IMR-90 (cell line): ENCODE measurements at regions not wholly inside any gene's neighbourhood (a gene's known extent, or its start where the extent isn't known, plus 50 kb on each side); places are given as distances from the start of the nearest gene placed in this dataset.

Source experiments
- ATAC-seq: fragments of 200-7000 bp; cut with Tn5 transposase; 2 replicates; pipeline ENCODE4 v1.9.1; 2020; ENCODE audit warnings: low read depth, mild to moderate bottlenecking, moderate library complexity
- BruUV-seq: library from RNA; stranded (reverse); fragments of 400-500 nt; replicated peaks from 2 replicates; lab custom pipeline; 2021; lab: Mats Ljungman, UMichigan
- CTCF ChIA-PET: fragments of 300-600 bp; formaldehyde crosslinking; extraction: SDS; loops from one replicate; lab custom pipeline; 2021; ENCODE audit warnings: antibody characterized with exemption; lab: Yijun Ruan, JAX
- POLR2A ChIA-PET: fragments of 300-600 bp; sonication (Branson Sonifier 250); formaldehyde crosslinking; loops from one replicate; lab custom pipeline; 2022; ENCODE audit warnings: antibody characterized with exemption; ENCODE audit not compliant: unreplicated experiment; lab: Charles Lee
- DNase-seq: peaks from one replicate; pipeline ENCODE4 v3.0.0; 2013
- H2AFZ ChIP-seq: replicated peaks from 2 replicates; pipeline ENCODE3; 2013; ENCODE audit warnings: low read length, mild to moderate bottlenecking; ENCODE audit not compliant: poor library complexity
- H2AK5ac ChIP-seq: 2 replicates; pipeline ENCODE4 v1.6.1; 2013; ENCODE audit warnings: low read depth, low read length, inconsistent platforms
- H2AK9ac ChIP-seq: replicated peaks from 2 replicates; pipeline ENCODE3; 2013; ENCODE audit warnings: mild to moderate bottlenecking, low read depth, low read length, moderate library complexity; ENCODE audit not compliant: poor library complexity
- H2BK120ac ChIP-seq: 2 replicates; pipeline ENCODE4 v1.6.1; 2013; ENCODE audit warnings: low read depth, low read length, inconsistent platforms
- H2BK15ac ChIP-seq: 3 replicates; pipeline ENCODE4 v1.6.1; 2013; ENCODE audit warnings: low read depth, low read length, inconsistent platforms
- H2BK20ac ChIP-seq: 2 replicates; pipeline ENCODE4 v1.6.1; 2013; ENCODE audit warnings: low read depth, mild to moderate bottlenecking, inconsistent platforms, low read length, moderate library complexity
- H2BK5ac ChIP-seq: 2 replicates; pipeline ENCODE4 v1.6.1; 2013; ENCODE audit warnings: mild to moderate bottlenecking, low read depth, low read length, inconsistent platforms; ENCODE audit not compliant: poor library complexity, severe bottlenecking
- H3K14ac ChIP-seq: replicated peaks from 2 replicates; pipeline ENCODE4 v1.6.1; 2013; ENCODE audit warnings: low read depth, low read length, inconsistent platforms
- H3K18ac ChIP-seq: 2 replicates; pipeline ENCODE4 v1.6.1; 2013; ENCODE audit warnings: low read depth, low read length, control low read depth
- H3K23ac ChIP-seq: 2 replicates; pipeline ENCODE4 v1.6.1; 2013; ENCODE audit warnings: low read depth, low read length, inconsistent platforms
- H3K27ac ChIP-seq: 2 replicates; pipeline ENCODE4 v1.5.1; 2013; ENCODE audit warnings: mild to moderate bottlenecking, control low read depth, low read length; ENCODE audit not compliant: insufficient read depth
- H3K27me3 ChIP-seq: 2 replicates; pipeline ENCODE4 v1.6.1; 2013; ENCODE audit warnings: low read length; ENCODE audit not compliant: control insufficient read depth, insufficient read depth
- H3K36me3 ChIP-seq: 2 replicates; pipeline ENCODE4 v1.6.1; 2013; ENCODE audit warnings: low read length, mixed read lengths; ENCODE audit not compliant: control insufficient read depth, insufficient read depth
- H3K4ac ChIP-seq: 2 replicates; pipeline ENCODE4 v1.6.1; 2013; ENCODE audit warnings: low read depth, low read length, inconsistent platforms
- H3K4me1 ChIP-seq: 2 replicates; pipeline ENCODE4 v1.6.1; 2013; ENCODE audit warnings: low read length, mixed read lengths; ENCODE audit not compliant: control insufficient read depth, insufficient read depth
- H3K4me2 ChIP-seq: 2 replicates; pipeline ENCODE4 v1.6.1; 2013; ENCODE audit warnings: low read depth, mild to moderate bottlenecking, control low read depth, low read length, moderate library complexity
- H3K4me3 ChIP-seq: 2 replicates; pipeline ENCODE4 v1.5.1; 2013; ENCODE audit warnings: low read depth, mild to moderate bottlenecking, control low read depth, low read length, moderate library complexity; ENCODE audit not compliant: insufficient read depth
- H3K56ac ChIP-seq: 2 replicates; pipeline ENCODE4 v1.6.1; 2013; ENCODE audit warnings: low read length, inconsistent platforms; ENCODE audit not compliant: insufficient read depth; ENCODE audit errors: extremely low read depth
- H3K79me1 ChIP-seq, 2 experiments: 2 replicates each; pipeline ENCODE4 v1.6.1; 2013; ENCODE audit warnings: low read length in 2 of 2, inconsistent platforms in 1 of 2, low read depth in 1 of 2
- H3K9ac ChIP-seq: 2 replicates; pipeline ENCODE4 v1.6.1; 2013; ENCODE audit warnings: low read depth, low read length, control low read depth
- H3K9me1 ChIP-seq: 2 replicates; pipeline ENCODE4 v1.6.1; 2013; ENCODE audit warnings: low read length, inconsistent platforms; ENCODE audit not compliant: insufficient read depth
- H3K9me3 ChIP-seq: 2 replicates; pipeline ENCODE4 v1.6.1; 2013; ENCODE audit warnings: low read length; ENCODE audit not compliant: control insufficient read depth, insufficient read depth
- H4K20me1 ChIP-seq: 2 replicates; pipeline ENCODE4 v1.6.1; 2013; ENCODE audit warnings: low read length, inconsistent platforms; ENCODE audit not compliant: insufficient read depth
- H4K5ac ChIP-seq: 2 replicates; pipeline ENCODE4 v1.6.1; 2013; ENCODE audit warnings: mild to moderate bottlenecking, low read depth, low read length, control low read depth
- H4K8ac ChIP-seq, 2 experiments: 2 replicates each; pipeline ENCODE4 v1.6.1; 2013; ENCODE audit warnings: low read depth in 2 of 2, low read length in 2 of 2, control low read depth in 1 of 2, inconsistent platforms in 1 of 2
- H4K91ac ChIP-seq: 2 replicates; pipeline ENCODE4 v1.6.1; 2013; ENCODE audit warnings: low read depth, low read length, inconsistent platforms; ENCODE audit not compliant: insufficient read depth
- BHLHE40 ChIP-seq: fragments of 150-350 bp; IDR thresholded peaks from 2 replicates; pipeline ENCODE4 v1.6.1; 2016; ENCODE audit warnings: mild to moderate bottlenecking, low read depth, low read length
- CEBPB ChIP-seq: IDR thresholded peaks from 2 replicates; pipeline ENCODE4 v1.6.1; 2012; ENCODE audit warnings: low read depth, low read length, improper control_type of control experiment
- CHD1 ChIP-seq: IDR thresholded peaks from 2 replicates; pipeline ENCODE4 v1.6.1; 2012; ENCODE audit warnings: low read depth, low read length, improper control_type of control experiment
- ELK1 ChIP-seq: fragments of 150-350 bp; IDR thresholded peaks from 2 replicates; pipeline ENCODE4 v1.6.1; 2016; ENCODE audit warnings: low read depth, mild to moderate bottlenecking, low read length, moderate library complexity, borderline replicate concordance
- FOS ChIP-seq: fragments of 150-350 bp; IDR thresholded peaks from 2 replicates; pipeline ENCODE4 v1.6.1; 2016; ENCODE audit warnings: low read depth, low read length
- MAFK ChIP-seq: IDR thresholded peaks from 2 replicates; pipeline ENCODE4 v1.6.1; 2012; ENCODE audit warnings: low read depth, low read length, improper control_type of control experiment
- MAZ ChIP-seq: IDR thresholded peaks from 2 replicates; pipeline ENCODE4 v1.6.1; 2012; ENCODE audit warnings: low read depth, mild to moderate bottlenecking, low read length, improper control_type of control experiment, moderate library complexity, borderline replicate concordance
- MXI1 ChIP-seq: IDR thresholded peaks from 2 replicates; pipeline ENCODE4 v1.6.1; 2012; ENCODE audit warnings: low read depth, mild to moderate bottlenecking, low read length, moderate library complexity, borderline replicate concordance
- NFE2L2 ChIP-seq: fragments of 150-350 bp; IDR thresholded peaks from 2 replicates; pipeline ENCODE4 v1.6.1; 2016; ENCODE audit warnings: low read depth, mild to moderate bottlenecking, low read length
- RAD21 ChIP-seq: IDR thresholded peaks from 2 replicates; pipeline ENCODE4 v1.6.1; 2012; ENCODE audit warnings: low read length, improper control_type of control experiment
- RCOR1 ChIP-seq: IDR thresholded peaks from 2 replicates; pipeline ENCODE4 v1.6.1; 2012; ENCODE audit warnings: mild to moderate bottlenecking, low read length, improper control_type of control experiment; ENCODE audit not compliant: insufficient replicate concordance
- RFX5 ChIP-seq: IDR thresholded peaks from 2 replicates; pipeline ENCODE4 v1.8.0; 2012; ENCODE audit warnings: low read depth, mild to moderate bottlenecking, low read length, moderate library complexity
- SMC3 ChIP-seq: fragments of 150-350 bp; IDR thresholded peaks from 2 replicates; pipeline ENCODE4 v1.6.1; 2016; ENCODE audit warnings: low read depth, mild to moderate bottlenecking, antibody characterized with exemption, low read length, moderate library complexity
- USF2 ChIP-seq: fragments of 150-350 bp; IDR thresholded peaks from 2 replicates; pipeline ENCODE4 v1.6.1; 2017; ENCODE audit warnings: mild to moderate bottlenecking, antibody characterized with exemption, low read length, low read depth
- WGBS, 2 experiments: methylation state at CpG; one replicate each; pipeline versions ENCODE4 v1.1.5 to v1.1.7; 2013; ENCODE audit warnings: missing lambda C conversion rate in 2 of 2; ENCODE audit not compliant: insufficient read length in 1 of 2; ENCODE audit errors: extremely low coverage in 2 of 2; 5-methylcytosine and 5-hydroxymethylcytosine counted together
- dilution Hi-C: fragments of 300-500 bp; cut with HindIII; formaldehyde crosslinking; loops from one replicate; pipeline ENCODE4 v1.14.3; 2018; ENCODE audit warnings: low sequenced_read_pairs; ENCODE audit not compliant: unreplicated experiment
- in situ Hi-C: fragments of 300-500 bp; cut with MboI; formaldehyde crosslinking; loops from 3 replicates; pipeline ENCODE4 v1.14.3; 2019; ENCODE audit warnings: low sequenced_read_pairs, inconsistent platforms, mixed read lengths
- intact Hi-C: fragments of 100-400 bp; cut with micrococcal nuclease; formaldehyde crosslinking; loops from 2 replicates; pipeline ENCODE4 v1.10.0; 2022
- TF ChIP-seq, protein P1 (sequence below): conservative IDR thresholded peaks from 2 replicates; pipeline ENCODE4 v1.5.1; 2012; ENCODE audit warnings: mild to moderate bottlenecking, low read depth, low read length, improper control_type of control experiment

- DNase-seq (no peak), ATAC-seq (no peak)
- no peak overlapping the region for H2BK15ac ChIP-seq
- H3K27ac ChIP-seq = no peak overlapping the region
- H2BK120ac ChIP-seq = no peak overlapping the region
- no peaks in the 10 kb centered on the region for H3K79me1 ChIP-seq
- no peak overlapping the region for H3K23ac ChIP-seq
- no peak overlapping the region for H3K9ac ChIP-seq
- TF ChIP-seq FOS = no peak
- TF ChIP-seq RCOR1 = no peak
- TF ChIP-seq, protein P1, sequence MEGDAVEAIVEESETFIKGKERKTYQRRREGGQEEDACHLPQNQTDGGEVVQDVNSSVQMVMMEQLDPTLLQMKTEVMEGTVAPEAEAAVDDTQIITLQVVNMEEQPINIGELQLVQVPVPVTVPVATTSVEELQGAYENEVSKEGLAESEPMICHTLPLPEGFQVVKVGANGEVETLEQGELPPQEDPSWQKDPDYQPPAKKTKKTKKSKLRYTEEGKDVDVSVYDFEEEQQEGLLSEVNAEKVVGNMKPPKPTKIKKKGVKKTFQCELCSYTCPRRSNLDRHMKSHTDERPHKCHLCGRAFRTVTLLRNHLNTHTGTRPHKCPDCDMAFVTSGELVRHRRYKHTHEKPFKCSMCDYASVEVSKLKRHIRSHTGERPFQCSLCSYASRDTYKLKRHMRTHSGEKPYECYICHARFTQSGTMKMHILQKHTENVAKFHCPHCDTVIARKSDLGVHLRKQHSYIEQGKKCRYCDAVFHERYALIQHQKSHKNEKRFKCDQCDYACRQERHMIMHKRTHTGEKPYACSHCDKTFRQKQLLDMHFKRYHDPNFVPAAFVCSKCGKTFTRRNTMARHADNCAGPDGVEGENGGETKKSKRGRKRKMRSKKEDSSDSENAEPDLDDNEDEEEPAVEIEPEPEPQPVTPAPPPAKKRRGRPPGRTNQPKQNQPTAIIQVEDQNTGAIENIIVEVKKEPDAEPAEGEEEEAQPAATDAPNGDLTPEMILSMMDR = no peak
- no peak for TF ChIP-seq ELK1
- TF ChIP-seq SMC3 = no peak
- TF ChIP-seq RFX5 = no peak
- TF ChIP-seq MAZ = no peak
- TF ChIP-seq MXI1 = no peak
- TF ChIP-seq CHD1 = no peak
- TF ChIP-seq RAD21 = no peak
- no peak for TF ChIP-seq USF2
- TF ChIP-seq NFE2L2 = no peak
- TF ChIP-seq CEBPB = no peak
- no peak for TF ChIP-seq BHLHE40
- no peak for TF ChIP-seq MAFK
- H2BK5ac ChIP-seq = no peak overlapping the region
- no peaks in the 10 kb centered on the region for H3K4me1 ChIP-seq
- no peaks in the 10 kb centered on the region for H3K9me3 ChIP-seq
- H2AK9ac ChIP-seq = no peak overlapping the region
- no peaks in the 10 kb centered on the region for H3K36me3 ChIP-seq
- no peaks in the 10 kb centered on the region for H4K20me1 ChIP-seq
- intact Hi-C loops = no loop called here
- no peak overlapping the region for H4K5ac ChIP-seq
- H3K9me1 ChIP-seq = no peaks in the 10 kb centered on the region
- BruUV-seq = no TSS peak
- H3K27me3 ChIP-seq = no peaks in the 10 kb centered on the region
- H3K4me3 ChIP-seq = no peak overlapping the region
- H2AFZ ChIP-seq = no peak overlapping the region
- in situ Hi-C loops = no loop called here
- no peak overlapping the region for H3K18ac ChIP-seq
- no peak overlapping the region for H4K91ac ChIP-seq
- no CpG with 5 or more reads among the region's 2 CpGs for WGBS, 2 experiments
- CTCF ChIA-PET = no interaction called here
- no peak overlapping the region for H3K4ac ChIP-seq
- dilution Hi-C loops = no loop called here
- no peak overlapping the region for H3K14ac ChIP-seq
- no peak overlapping the region for H4K8ac ChIP-seq
- H3K4me2 ChIP-seq = no peak overlapping the region
- POLR2A ChIA-PET = no interaction called here
- no peak overlapping the region for H2AK5ac ChIP-seq
- H2BK20ac ChIP-seq = no peak overlapping the region
- no peak overlapping the region for H3K56ac ChIP-seq
These were observed 1361.4 kb upstream of the GBE1 start for GRCh38 chr3:83122774-83123350.
